Common myeloid progenitor, CD34-positive (primary cell): ENCODE measurements at regions not wholly inside any gene's neighbourhood (a gene's known extent, or its start where the extent isn't known, plus 50 kb on each side); places are given as distances from the start of the nearest gene placed in this dataset.

Experiments
- CTCF ChIA-PET: fragments of 350-600 bp; sonication (Branson Sonifier 250); formaldehyde crosslinking; loops from one replicate; lab custom pipeline; 2021; ENCODE audit warnings: antibody characterized with exemption; lab: Charles Lee
- POLR2A ChIA-PET: fragments of 350-600 bp; sonication (Branson Sonifier 250); formaldehyde crosslinking; loops from one replicate; lab custom pipeline; 2021; ENCODE audit warnings: antibody characterized with exemption; lab: Charles Lee
- DNase-seq, 3 donors: peaks; one replicate each; pipeline versions ENCODE4 v3.0.0 to v3.0.0-alpha.2; 2013
- H3K27ac ChIP-seq, 2 experiments: 1 replicate in 1 of 2; 2 replicates in 1 of 2; pipeline ENCODE4 v1.7.0; 2013; ENCODE audit warnings: inconsistent platforms in 2 of 2, low read length in 2 of 2, mild to moderate bottlenecking in 2 of 2, low read depth in 1 of 2, moderate library complexity in 1 of 2; ENCODE audit not compliant: severe bottlenecking in 2 of 2, insufficient read depth in 1 of 2, poor library complexity in 1 of 2
- H3K27me3 ChIP-seq, 5 experiments: replicated peaks in 2 of 5; 1 replicate in 3 of 5; 2 replicates in 2 of 5; pipeline versions ENCODE4 v1.6.1 to v1.7.0; 2013; ENCODE audit warnings: low read length in 4 of 5, mild to moderate bottlenecking in 2 of 5, moderate library complexity in 2 of 5, inconsistent platforms in 1 of 5; ENCODE audit not compliant: insufficient read depth in 5 of 5, control insufficient read depth in 4 of 5
- H3K36me3 ChIP-seq, 4 experiments: 1 replicate in 2 of 4; 2 replicates in 2 of 4; pipeline versions ENCODE4 v1.6.1 to v1.7.0; 2013; ENCODE audit warnings: low read length in 3 of 4, control low read depth in 1 of 4, mild to moderate bottlenecking in 1 of 4; ENCODE audit not compliant: control insufficient read depth in 4 of 4, insufficient read depth in 4 of 4
- H3K4me1 ChIP-seq, 4 experiments: 1 replicate in 3 of 4; 2 replicates in 1 of 4; pipeline versions ENCODE4 v1.6.1 to v1.7.1; 2013; ENCODE audit warnings: low read length in 3 of 4, mild to moderate bottlenecking in 3 of 4, control low read depth in 1 of 4, inconsistent platforms in 1 of 4, moderate library complexity in 1 of 4; ENCODE audit not compliant: control insufficient read depth in 4 of 4, insufficient read depth in 4 of 4; ENCODE audit errors: control extremely low read depth in 1 of 4
- H3K4me3 ChIP-seq, 7 experiments: 1 replicate in 4 of 7; 2 replicates in 3 of 7; pipeline versions ENCODE4 v1.5.1 to v1.7.0; 2013; ENCODE audit warnings: mild to moderate bottlenecking in 7 of 7, low read length in 6 of 7, moderate library complexity in 6 of 7, inconsistent platforms in 2 of 7, low read depth in 2 of 7, control low read depth in 1 of 7; ENCODE audit not compliant: insufficient read depth in 4 of 7, control insufficient read depth in 1 of 7; ENCODE audit errors: extremely low read depth in 1 of 7
- H3K9me3 ChIP-seq, 5 experiments: 1 replicate in 4 of 5; 2 replicates in 1 of 5; pipeline versions ENCODE4 v1.6.1 to v1.7.1; 2013; ENCODE audit warnings: low read length in 4 of 5, mild to moderate bottlenecking in 2 of 5, inconsistent platforms in 1 of 5, low read depth in 1 of 5, moderate library complexity in 1 of 5; ENCODE audit not compliant: control insufficient read depth in 4 of 5, insufficient read depth in 2 of 5; ENCODE audit errors: control extremely low read depth in 1 of 5
- WGBS: methylation state at CpG from one replicate; pipeline ENCODE4 v1.1.5; 2013; ENCODE audit not compliant: insufficient coverage; 5-methylcytosine and 5-hydroxymethylcytosine counted together

DNA sequence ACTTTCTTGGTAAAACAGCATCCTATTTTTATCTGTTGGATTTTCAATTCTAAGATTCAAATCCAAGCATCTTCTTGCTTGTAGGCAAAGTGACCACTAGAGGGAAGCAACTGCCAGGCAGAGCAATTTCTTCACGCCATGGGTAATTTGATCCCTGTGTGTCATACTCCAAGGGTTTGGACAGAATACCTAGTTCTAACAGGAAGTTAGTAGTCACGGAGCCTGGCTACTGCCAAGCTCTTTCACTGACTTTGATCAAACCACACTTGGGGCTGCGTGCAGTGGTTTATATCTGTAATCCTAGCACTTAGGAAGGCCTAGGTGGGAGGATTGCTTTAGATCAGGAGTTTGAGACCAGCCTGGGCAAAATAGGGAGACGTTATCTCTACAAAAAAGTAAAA, 473.6 kb upstream of the TNC start:
- POLR2A ChIA-PET: no interaction called here
- Histone ChIP-seq H3K27ac (no peak overlapping the region), H3K27me3 (peaks cover 2 to 25% (median 11%) of the 10 kb centered on the region in 5 experiments), H3K4me3 (no peak overlapping the region), H3K36me3 (no peaks in the 10 kb centered on the region), H3K9me3 (no peaks in the 10 kb centered on the region), H3K4me1 (no peaks in the 10 kb centered on the region)
- peak; percentile 56 to 68 (median 65) for DNase-seq
- 52% methylated on average over 3 of the region's 4 CpGs for WGBS
- CTCF ChIA-PET: interaction anchor here (0.9 to 4.4 kb wide), 8 partner anchors 12 to 1073 kb away, joined by 3 to 30 read pairs (median 16); no protein-coding TSS in a partner anchor

DNA sequence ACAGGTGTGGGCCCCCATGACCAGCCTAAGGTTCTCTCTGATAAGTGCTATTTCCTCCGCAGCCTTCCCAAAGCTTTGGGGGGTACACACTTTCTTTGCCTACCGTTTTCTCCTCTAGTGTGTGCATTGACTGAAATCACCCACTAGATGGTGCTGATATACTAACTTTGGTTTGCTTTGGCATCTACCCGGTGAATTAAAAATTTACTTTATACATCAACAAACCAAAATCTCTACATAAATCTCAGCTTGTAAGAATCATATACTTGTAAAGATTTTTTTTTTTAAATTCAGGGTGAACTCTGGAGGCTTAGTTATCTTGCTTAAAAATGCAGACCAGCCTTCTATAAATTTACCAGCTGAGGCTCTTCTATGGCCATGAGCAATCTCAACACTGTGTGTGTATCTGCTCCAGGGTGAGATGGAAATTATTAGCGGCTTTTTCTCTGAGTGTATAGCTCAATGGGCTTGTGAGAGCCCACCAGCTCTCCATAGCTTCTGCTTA, 475.7 kb upstream of the TNC start:
- Histone ChIP-seq H3K27me3 (peaks cover 2 to 36% (median 11%) of the 10 kb centered on the region in 5 experiments), H3K27ac (no peak overlapping the region), H3K9me3 (no peaks in the 10 kb centered on the region), H3K36me3 (no peaks in the 10 kb centered on the region), H3K4me3 (no peak overlapping the region), H3K4me1 (no peaks in the 10 kb centered on the region)
- 25% methylated on average over 3 of the region's 4 CpGs for WGBS
- peak; percentile 13 to 44 (median 37) for DNase-seq
- ChIA-PET POLR2A (no interaction called here), CTCF (interaction anchor here (0.6 to 4.4 kb wide), 13 partner anchors 10 to 1082 kb away, joined by 3 to 30 read pairs (median 4); no protein-coding TSS in a partner anchor)

DNA sequence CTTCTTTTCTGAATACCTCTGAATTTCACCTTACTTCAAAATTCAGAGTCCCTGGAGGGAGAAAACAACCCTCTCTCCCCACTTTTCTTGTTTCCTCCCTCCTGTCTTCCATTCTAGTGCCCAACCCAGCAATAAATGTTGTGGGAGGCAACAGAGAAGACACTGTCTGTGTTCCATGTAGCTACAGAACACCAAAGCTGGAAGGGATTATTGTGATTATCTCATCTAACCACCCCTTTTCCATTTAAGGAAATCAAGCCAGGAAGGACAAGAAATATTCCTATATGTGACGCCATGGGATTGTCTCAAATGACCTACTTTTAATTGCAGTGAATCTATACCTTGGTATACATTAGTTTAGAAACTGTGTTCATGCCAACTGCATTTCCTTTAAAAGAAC, 476.6 kb upstream of the TNC start:
- WGBS: no CpG with 5 or more reads among the region's 1 CpG
- ChIA-PET POLR2A (no interaction called here), CTCF (interaction anchor here (1.3 to 4.4 kb wide), 7 partner anchors 9 to 1081 kb away, joined by 3 to 30 read pairs (median 17); no protein-coding TSS in a partner anchor)
- H3K36me3 ChIP-seq: no peaks in the 10 kb centered on the region
- no peak overlapping the region for H3K27ac ChIP-seq
- no peak for DNase-seq
- peaks cover 2 to 39% (median 14%) of the 10 kb centered on the region in 5 experiments for H3K27me3 ChIP-seq
- peaks cover 0 to 1% (median 0%) of the 10 kb centered on the region in 5 experiments for H3K9me3 ChIP-seq
- no peaks in the 10 kb centered on the region for H3K4me1 ChIP-seq
- H3K4me3 ChIP-seq: no peak overlapping the region

DNA sequence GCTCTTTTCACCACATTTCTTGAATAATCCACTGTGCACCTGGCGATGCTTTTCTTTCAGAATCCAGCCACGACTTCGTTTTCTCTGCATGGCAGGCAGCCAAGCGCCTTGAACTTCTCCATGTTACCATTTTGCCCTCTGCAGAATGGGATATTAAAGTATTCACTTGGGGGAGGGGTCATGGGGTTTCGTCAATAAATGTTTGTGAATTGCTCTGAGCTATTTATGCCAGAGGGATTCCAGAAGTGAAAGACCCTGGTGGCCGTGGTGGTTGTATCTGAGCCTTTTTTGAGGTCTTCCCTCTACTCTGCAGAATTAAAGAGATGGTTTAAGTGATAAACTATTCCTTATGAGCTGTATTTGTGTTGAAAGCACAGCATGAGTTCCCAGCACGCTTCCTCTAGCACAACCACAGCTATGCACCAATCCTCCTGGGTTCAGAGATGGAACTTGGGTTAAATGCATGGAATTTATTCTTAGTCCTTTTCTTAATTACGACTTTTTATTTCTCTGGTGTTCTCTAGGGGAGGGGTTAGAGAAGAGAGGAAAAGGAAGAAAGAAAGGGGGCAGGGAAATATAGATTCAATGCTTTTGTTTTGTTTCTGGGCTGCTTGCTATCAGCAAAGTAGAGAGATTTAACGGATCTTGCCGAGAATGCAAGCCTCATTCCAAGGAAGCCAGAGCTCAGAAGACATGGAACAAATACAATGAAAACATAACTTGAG, 478.2 kb upstream of the TNC start:
- Histone ChIP-seq H3K36me3 (no peaks in the 10 kb centered on the region), H3K27me3 (peaks cover 2 to 39% (median 14%) of the 10 kb centered on the region in 5 experiments), H3K9me3 (peaks cover 0 to 1% (median 0%) of the 10 kb centered on the region in 5 experiments), H3K4me3 (no peak overlapping the region), H3K4me1 (no peaks in the 10 kb centered on the region), H3K27ac (no peak overlapping the region)
- no peak for DNase-seq
- CTCF ChIA-PET: interaction anchor here (1.4 kb wide), 1 partner anchor 1051 kb away, joined by 4 read pairs; no protein-coding TSS in a partner anchor
- WGBS: 32% methylated on average over 3 of the region's 10 CpGs
- POLR2A ChIA-PET: no interaction called here

DNA sequence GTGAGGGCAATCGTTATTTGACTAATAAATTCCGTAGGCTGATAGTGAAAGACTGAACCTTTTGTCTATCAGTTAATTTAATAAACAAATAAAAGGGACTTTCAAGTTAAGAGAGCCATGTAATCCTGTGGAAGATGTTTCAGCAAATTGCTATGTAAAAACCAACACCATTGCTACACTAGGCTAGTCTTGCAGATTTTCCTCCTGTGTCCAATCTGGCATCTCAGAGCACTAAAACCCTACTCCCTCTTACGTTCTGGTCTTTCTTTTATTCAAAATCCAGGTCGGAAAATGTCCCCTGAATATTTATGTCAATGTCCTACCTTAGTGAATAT, 478.8 kb upstream of the TNC start:
- no peak for DNase-seq
- H3K4me1 ChIP-seq: no peaks in the 10 kb centered on the region
- no CpG with 5 or more reads among the region's 4 CpGs for WGBS
- H3K4me3 ChIP-seq: no peak overlapping the region
- peaks cover 0 to 1% (median 0%) of the 10 kb centered on the region in 5 experiments for H3K9me3 ChIP-seq
- no peaks in the 10 kb centered on the region for H3K36me3 ChIP-seq
- H3K27me3 ChIP-seq: peaks cover 2 to 39% (median 14%) of the 10 kb centered on the region in 5 experiments
- no peak overlapping the region for H3K27ac ChIP-seq
- CTCF ChIA-PET: interaction anchor here (1.4 kb wide), 1 partner anchor 1050 kb away, joined by 4 read pairs; no protein-coding TSS in a partner anchor
- POLR2A ChIA-PET: no interaction called here

DNA sequence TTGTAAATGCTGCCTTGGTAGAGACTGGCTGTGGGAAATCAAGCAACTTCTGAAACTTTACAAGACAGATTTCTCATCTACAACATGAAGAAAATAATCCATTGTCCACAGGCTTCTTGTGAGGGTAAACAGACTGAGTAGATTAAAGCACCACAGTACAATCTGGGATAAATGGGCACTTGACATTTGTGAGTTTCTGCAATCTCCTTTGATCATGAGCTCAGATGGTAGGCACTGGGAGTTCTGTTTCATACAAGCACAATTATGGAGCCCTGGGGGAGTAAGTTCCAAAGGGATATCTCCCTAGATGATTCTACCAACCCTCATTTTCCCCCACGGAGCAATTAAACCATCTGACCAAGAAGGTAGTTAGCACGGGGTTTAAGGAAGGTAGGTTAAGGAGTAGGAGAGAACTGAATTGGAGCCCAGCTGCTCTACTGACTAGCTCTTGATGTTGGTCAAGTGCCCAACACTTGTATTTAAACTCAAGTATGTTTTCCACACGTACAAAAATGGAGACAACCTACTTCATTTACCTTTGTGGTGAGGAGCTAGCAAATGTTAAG, 479.5 kb upstream of the TNC start:
- POLR2A ChIA-PET: no interaction called here
- 100% methylated on average over 1 of the region's 3 CpGs for WGBS
- H3K4me1 ChIP-seq: no peaks in the 10 kb centered on the region

DNA sequence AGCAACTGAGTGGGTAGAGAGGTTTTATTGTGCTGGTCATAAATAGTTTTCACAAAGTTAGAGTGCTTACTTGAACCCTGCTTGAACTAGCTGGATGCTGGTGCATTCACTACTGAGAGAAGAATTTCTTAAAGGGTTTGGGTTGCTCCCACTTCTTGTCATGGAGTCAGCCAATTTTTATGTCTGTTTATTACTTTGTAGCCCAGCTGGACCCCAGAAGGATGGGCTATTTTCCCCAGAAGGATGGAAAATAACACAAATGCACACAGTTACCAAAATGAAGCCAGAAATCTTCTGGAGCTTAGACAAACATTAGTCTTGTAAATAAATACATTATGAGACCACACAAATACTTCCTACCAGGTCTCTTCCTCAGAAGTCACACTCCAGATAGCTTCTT, 480.8 kb upstream of the TNC start:
- CTCF ChIA-PET: no interaction called here
- no peak for DNase-seq
- H3K4me1 ChIP-seq: no peaks in the 10 kb centered on the region
- H3K9me3 ChIP-seq: peaks cover 0 to 1% (median 0%) of the 10 kb centered on the region in 5 experiments
- H3K4me3 ChIP-seq: no peak overlapping the region
- no peak overlapping the region for H3K27ac ChIP-seq
- peaks cover 2 to 42% (median 14%) of the 10 kb centered on the region in 5 experiments for H3K27me3 ChIP-seq
- POLR2A ChIA-PET: no interaction called here
- H3K36me3 ChIP-seq: no peaks in the 10 kb centered on the region

More for the DNA sequence above, 479.5 kb upstream of the TNC start:
- Histone ChIP-seq H3K27ac (no peak overlapping the region), H3K27me3 (peaks cover 2 to 39% (median 14%) of the 10 kb centered on the region in 5 experiments), H3K36me3 (no peaks in the 10 kb centered on the region), H3K4me3 (no peak overlapping the region), H3K9me3 (peaks cover 0 to 1% (median 0%) of the 10 kb centered on the region in 5 experiments)
- CTCF ChIA-PET: interaction anchor here (1.4 kb wide), 1 partner anchor 1050 kb away, joined by 4 read pairs; no protein-coding TSS in a partner anchor
- DNase-seq: no peak
